ENCODE measurements at regions not wholly inside any gene's neighbourhood (a gene's known extent, or its start where the extent isn't known, plus 50 kb on each side); places are given as distances from the start of the nearest gene placed in this dataset.

DNA sequence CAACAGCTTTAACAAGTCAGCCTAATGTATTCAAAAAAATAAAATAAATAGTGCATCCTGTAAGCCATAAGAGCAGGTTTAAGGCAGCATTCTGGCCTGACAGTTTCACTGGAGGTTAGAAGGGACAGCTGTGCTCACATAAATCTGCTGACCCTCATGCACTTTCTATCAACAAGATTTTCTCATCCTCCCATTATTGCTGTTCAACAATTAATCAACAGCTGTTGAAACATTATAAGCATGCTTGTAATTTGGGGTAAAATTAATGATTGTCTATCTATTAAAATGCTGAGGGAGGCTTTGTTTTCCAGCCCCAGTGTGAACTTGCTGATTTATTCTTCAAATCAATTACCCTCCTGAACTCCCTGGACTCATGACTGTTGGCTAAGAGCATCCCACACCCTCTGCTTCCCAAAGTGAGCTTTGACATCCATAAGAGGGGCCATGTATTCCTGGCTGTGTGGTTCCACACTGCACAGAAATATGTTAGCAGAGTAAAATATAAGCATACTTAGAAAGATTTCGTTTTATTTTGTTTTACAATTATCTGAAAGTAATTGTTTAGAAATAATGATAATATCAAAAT lies 492.4 kb downstream of the EFNB2 start:
- Histone ChIP-seq H3K36me3 (ENCODE audit: control insufficient read depth in 2 of 2, insufficient read depth in 1 of 2, low read length in 2 of 2) (no peaks in the 10 kb centered on the region), H3K4me1 (ENCODE audit: control insufficient read depth, insufficient read depth, low read length) (no peaks in the 10 kb centered on the region), H3K4me3 (ENCODE audit: low read depth, low read length) (no peak overlapping the region), H3K27ac (ENCODE audit: extremely low read depth, low read depth, low read length) (no peak overlapping the region), H3K9me3 (ENCODE audit: control insufficient read depth, insufficient read depth, low read depth, low read length) (no peaks in the 10 kb centered on the region)
- CTCF ChIA-PET, result no interaction called here
- TF ChIP-seq ZNF791 (tag by site-specific recombination; IDR thresholded peaks at IDR 0.05) (no peak), ZNF10 (tag by site-specific recombination; IDR thresholded peaks at IDR 0.05) (no peak), ZFP3 (tag by site-specific recombination; IDR thresholded peaks at IDR 0.05; ENCODE audit: low read depth) (no peak), ZBTB17 (tag by site-specific recombination; IDR thresholded peaks at IDR 0.05) (no peak), ZNF623 (tag by site-specific recombination; IDR thresholded peaks at IDR 0.05) (no peak), ZFHX2 (tag by site-specific recombination; conservative IDR thresholded peaks at IDR 0.05) (no peak), HIC1 (tag by site-specific recombination; IDR thresholded peaks at IDR 0.05) (no peak), ZNF621 (tag by site-specific recombination; IDR thresholded peaks at IDR 0.05) (no peak), ZNF544 (tag by site-specific recombination; IDR thresholded peaks at IDR 0.05) (no peak), MZF1 (tag by site-specific recombination; IDR thresholded peaks at IDR 0.05; ENCODE audit: borderline replicate concordance) (no peak), ZNF394 (tag by site-specific recombination; IDR thresholded peaks at IDR 0.05; ENCODE audit: borderline replicate concordance) (no peak), ZNF610 (tag by site-specific recombination; IDR thresholded peaks at IDR 0.05; ENCODE audit: borderline replicate concordance) (no peak), ZNF37A (tag by site-specific recombination; IDR thresholded peaks at IDR 0.05) (no peak)
- TF ChIP-seq, protein P1, sequence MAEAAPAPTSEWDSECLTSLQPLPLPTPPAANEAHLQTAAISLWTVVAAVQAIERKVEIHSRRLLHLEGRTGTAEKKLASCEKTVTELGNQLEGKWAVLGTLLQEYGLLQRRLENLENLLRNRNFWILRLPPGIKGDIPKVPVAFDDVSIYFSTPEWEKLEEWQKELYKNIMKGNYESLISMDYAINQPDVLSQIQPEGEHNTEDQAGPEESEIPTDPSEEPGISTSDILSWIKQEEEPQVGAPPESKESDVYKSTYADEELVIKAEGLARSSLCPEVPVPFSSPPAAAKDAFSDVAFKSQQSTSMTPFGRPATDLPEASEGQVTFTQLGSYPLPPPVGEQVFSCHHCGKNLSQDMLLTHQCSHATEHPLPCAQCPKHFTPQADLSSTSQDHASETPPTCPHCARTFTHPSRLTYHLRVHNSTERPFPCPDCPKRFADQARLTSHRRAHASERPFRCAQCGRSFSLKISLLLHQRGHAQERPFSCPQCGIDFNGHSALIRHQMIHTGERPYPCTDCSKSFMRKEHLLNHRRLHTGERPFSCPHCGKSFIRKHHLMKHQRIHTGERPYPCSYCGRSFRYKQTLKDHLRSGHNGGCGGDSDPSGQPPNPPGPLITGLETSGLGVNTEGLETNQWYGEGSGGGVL (tag by site-specific recombination; IDR thresholded peaks at IDR 0.05), result no peak
- TF ChIP-seq, protein P2, sequence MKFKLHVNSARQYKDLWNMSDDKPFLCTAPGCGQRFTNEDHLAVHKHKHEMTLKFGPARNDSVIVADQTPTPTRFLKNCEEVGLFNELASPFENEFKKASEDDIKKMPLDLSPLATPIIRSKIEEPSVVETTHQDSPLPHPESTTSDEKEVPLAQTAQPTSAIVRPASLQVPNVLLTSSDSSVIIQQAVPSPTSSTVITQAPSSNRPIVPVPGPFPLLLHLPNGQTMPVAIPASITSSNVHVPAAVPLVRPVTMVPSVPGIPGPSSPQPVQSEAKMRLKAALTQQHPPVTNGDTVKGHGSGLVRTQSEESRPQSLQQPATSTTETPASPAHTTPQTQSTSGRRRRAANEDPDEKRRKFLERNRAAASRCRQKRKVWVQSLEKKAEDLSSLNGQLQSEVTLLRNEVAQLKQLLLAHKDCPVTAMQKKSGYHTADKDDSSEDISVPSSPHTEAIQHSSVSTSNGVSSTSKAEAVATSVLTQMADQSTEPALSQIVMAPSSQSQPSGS (tag by site-specific recombination; IDR thresholded peaks at IDR 0.05; ENCODE audit: low read depth), result no peak
- TF ChIP-seq, protein P3, sequence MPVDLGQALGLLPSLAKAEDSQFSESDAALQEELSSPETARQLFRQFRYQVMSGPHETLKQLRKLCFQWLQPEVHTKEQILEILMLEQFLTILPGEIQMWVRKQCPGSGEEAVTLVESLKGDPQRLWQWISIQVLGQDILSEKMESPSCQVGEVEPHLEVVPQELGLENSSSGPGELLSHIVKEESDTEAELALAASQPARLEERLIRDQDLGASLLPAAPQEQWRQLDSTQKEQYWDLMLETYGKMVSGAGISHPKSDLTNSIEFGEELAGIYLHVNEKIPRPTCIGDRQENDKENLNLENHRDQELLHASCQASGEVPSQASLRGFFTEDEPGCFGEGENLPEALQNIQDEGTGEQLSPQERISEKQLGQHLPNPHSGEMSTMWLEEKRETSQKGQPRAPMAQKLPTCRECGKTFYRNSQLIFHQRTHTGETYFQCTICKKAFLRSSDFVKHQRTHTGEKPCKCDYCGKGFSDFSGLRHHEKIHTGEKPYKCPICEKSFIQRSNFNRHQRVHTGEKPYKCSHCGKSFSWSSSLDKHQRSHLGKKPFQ (tag by site-specific recombination; IDR thresholded peaks at IDR 0.05), result no peak
- POLR2A ChIA-PET, result no interaction called here

- POLR2A ChIA-PET, result no interaction called here
- CTCF ChIA-PET, result no interaction called here
- Histone ChIP-seq H3K4me3 (ENCODE audit: low read depth, low read length) (no peak overlapping the region), H3K36me3 (ENCODE audit: control insufficient read depth in 2 of 2, insufficient read depth in 1 of 2, low read length in 2 of 2) (no peaks in the 10 kb centered on the region), H3K9me3 (ENCODE audit: control insufficient read depth, insufficient read depth, low read depth, low read length) (no peaks in the 10 kb centered on the region), H3K27ac (ENCODE audit: extremely low read depth, low read depth, low read length) (no peak overlapping the region), H3K4me1 (ENCODE audit: control insufficient read depth, insufficient read depth, low read length) (no peaks in the 10 kb centered on the region)
- TF ChIP-seq ZNF670 (tag by site-specific recombination; IDR thresholded peaks at IDR 0.05; ENCODE audit: low read depth) (no peak), ZNF211 (tag by site-specific recombination; IDR thresholded peaks at IDR 0.05; ENCODE audit: low read depth) (no peak), ZNF843 (tag by site-specific recombination; IDR thresholded peaks at IDR 0.05) (no peak)
- TF ChIP-seq, protein P4, sequence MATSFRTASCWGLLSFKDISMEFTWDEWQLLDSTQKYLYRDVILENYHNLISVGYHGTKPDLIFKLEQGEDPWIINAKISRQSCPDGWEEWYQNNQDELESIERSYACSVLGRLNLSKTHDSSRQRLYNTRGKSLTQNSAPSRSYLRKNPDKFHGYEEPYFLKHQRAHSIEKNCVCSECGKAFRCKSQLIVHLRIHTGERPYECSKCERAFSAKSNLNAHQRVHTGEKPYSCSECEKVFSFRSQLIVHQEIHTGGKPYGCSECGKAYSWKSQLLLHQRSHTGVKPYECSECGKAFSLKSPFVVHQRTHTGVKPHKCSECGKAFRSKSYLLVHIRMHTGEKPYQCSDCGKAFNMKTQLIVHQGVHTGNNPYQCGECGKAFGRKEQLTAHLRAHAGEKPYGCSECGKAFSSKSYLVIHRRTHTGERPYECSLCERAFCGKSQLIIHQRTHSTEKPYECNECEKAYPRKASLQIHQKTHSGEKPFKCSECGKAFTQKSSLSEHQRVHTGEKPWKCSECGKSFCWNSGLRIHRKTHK (tag by site-specific recombination; IDR thresholded peaks at IDR 0.05), result no peak
Measured at GRCh38 chr13:106041445-106041844, 494.0 kb downstream of the EFNB2 start.
